ENCODE measurements at regions not wholly inside any gene's neighbourhood (a gene's known extent, or its start where the extent isn't known, plus 50 kb on each side); places are given as distances from the start of the nearest gene placed in this dataset.

DNA sequence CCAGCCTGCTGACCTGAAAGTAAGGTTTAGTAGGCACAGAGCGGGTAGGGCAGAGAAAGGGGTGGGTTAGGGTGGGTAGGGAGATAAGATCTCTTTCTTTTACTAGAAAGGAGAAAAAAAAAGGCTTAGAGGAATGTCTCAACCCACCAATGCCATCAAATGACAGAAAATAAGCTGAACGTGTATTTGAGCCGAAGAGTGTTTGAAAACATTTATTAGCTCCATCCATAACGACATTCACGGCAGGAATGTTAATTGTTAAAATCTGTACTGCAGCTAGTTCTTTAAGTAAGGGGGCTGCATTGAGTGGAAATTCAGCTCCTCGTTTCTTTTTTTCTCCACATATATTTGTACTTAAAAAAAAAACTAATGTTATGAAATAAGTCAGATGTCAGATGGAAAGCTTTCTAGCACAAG, 63.7 kb upstream of the ARID5B start:
- TF ChIP-seq, protein P1, sequence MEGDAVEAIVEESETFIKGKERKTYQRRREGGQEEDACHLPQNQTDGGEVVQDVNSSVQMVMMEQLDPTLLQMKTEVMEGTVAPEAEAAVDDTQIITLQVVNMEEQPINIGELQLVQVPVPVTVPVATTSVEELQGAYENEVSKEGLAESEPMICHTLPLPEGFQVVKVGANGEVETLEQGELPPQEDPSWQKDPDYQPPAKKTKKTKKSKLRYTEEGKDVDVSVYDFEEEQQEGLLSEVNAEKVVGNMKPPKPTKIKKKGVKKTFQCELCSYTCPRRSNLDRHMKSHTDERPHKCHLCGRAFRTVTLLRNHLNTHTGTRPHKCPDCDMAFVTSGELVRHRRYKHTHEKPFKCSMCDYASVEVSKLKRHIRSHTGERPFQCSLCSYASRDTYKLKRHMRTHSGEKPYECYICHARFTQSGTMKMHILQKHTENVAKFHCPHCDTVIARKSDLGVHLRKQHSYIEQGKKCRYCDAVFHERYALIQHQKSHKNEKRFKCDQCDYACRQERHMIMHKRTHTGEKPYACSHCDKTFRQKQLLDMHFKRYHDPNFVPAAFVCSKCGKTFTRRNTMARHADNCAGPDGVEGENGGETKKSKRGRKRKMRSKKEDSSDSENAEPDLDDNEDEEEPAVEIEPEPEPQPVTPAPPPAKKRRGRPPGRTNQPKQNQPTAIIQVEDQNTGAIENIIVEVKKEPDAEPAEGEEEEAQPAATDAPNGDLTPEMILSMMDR (conservative IDR thresholded peaks at IDR 0.05; ENCODE audit: low read depth, low read length), result no peak
- TF ChIP-seq RAD21 (IDR thresholded peaks at IDR 0.05; ENCODE audit: low read length) (no peak), POLR2A (IDR thresholded peaks at IDR 0.05; ENCODE audit: low read depth, low read length) (no peak), RCOR1 (IDR thresholded peaks at IDR 0.05; ENCODE audit: insufficient replicate concordance, low read length) (no peak), MAZ (IDR thresholded peaks at IDR 0.05; ENCODE audit: borderline replicate concordance, low read depth, low read length) (no peak), MAFK (IDR thresholded peaks at IDR 0.05; ENCODE audit: low read depth, low read length) (no peak), FOS (IDR thresholded peaks at IDR 0.05; ENCODE audit: low read depth, low read length) (no peak), CHD1 (IDR thresholded peaks at IDR 0.05; ENCODE audit: low read depth, low read length) (no peak), NFE2L2 (IDR thresholded peaks at IDR 0.05; ENCODE audit: low read depth, low read length) (no peak), MXI1 (IDR thresholded peaks at IDR 0.05; ENCODE audit: borderline replicate concordance, low read depth, low read length) (no peak)
- TF ChIP-seq, protein P2, sequence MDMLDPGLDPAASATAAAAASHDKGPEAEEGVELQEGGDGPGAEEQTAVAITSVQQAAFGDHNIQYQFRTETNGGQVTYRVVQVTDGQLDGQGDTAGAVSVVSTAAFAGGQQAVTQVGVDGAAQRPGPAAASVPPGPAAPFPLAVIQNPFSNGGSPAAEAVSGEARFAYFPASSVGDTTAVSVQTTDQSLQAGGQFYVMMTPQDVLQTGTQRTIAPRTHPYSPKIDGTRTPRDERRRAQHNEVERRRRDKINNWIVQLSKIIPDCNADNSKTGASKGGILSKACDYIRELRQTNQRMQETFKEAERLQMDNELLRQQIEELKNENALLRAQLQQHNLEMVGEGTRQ (IDR thresholded peaks at IDR 0.05; ENCODE audit: low read depth, low read length), result no peak
